HG03103 (cell line): ENCODE measurements at regions not wholly inside any gene's neighbourhood (a gene's known extent, or its start where the extent isn't known, plus 50 kb on each side); places are given as distances from the start of the nearest gene placed in this dataset.
"Not testable (repeated sequence)": the region's sequence is repeated elsewhere in the genome, so short reads cannot be mapped to it uniquely, and the experiment has no call there.

Source experiments
- ATAC-seq: cut with Tn5 transposase; IDR thresholded peaks from one replicate; pipeline ENCODE4 v1.9.1; 2021; ENCODE audit warnings: low read depth; ENCODE audit not compliant: unreplicated experiment

- not testable (repeated sequence) for ATAC-seq
Observed at GRCh38 chr16:16559179-16559740, 180.3 kb downstream of the NPIPA7 start.

GRCh38 chr16:16561532-16561931 lies 182.6 kb downstream of the NPIPA7 start:
- ATAC-seq, result not testable (repeated sequence)

GRCh38 chr16:16563962-16564361 lies 185.0 kb downstream of the NPIPA7 start:
- not testable (repeated sequence) for ATAC-seq

GRCh38 chr16:16565326-16565725 lies 186.4 kb downstream of the NPIPA7 start:
- ATAC-seq, result not testable (repeated sequence)

- not testable (repeated sequence) for ATAC-seq
Observed at GRCh38 chr16:16570055-16570454, 191.1 kb downstream of the NPIPA7 start.

GRCh38 chr16:16570874-16571273 lies 191.9 kb downstream of the NPIPA7 start:
- ATAC-seq, result not testable (repeated sequence)

GRCh38 chr16:16572130-16572774 lies 193.3 kb downstream of the NPIPA7 start:
- ATAC-seq, result not testable (repeated sequence)

- ATAC-seq, result not testable (repeated sequence)
Observed at GRCh38 chr16:16577062-16577461, 198.1 kb downstream of the NPIPA7 start.

- no peak for ATAC-seq
Observed at GRCh38 chr16:16578701-16579100, 199.8 kb downstream of the NPIPA7 start.

GRCh38 chr16:16582916-16583315 lies 204.0 kb downstream of the NPIPA7 start:
- not testable (repeated sequence) for ATAC-seq

- ATAC-seq, result not testable (repeated sequence)
Observed at GRCh38 chr16:16586073-16586651, 207.2 kb downstream of the NPIPA7 start.

GRCh38 chr16:16586969-16587368 lies 208.0 kb downstream of the NPIPA7 start:
- ATAC-seq, result not testable (repeated sequence)

- not testable (repeated sequence) for ATAC-seq
Observed at GRCh38 chr16:16588436-16588835, 209.5 kb downstream of the NPIPA7 start.

GRCh38 chr16:16590654-16591318 lies 211.8 kb downstream of the NPIPA7 start:
- not testable (repeated sequence) for ATAC-seq

GRCh38 chr16:16593156-16593863 lies 214.4 kb downstream of the NPIPA7 start:
- ATAC-seq, result not testable (repeated sequence)

GRCh38 chr16:16595029-16595718 lies 216.2 kb downstream of the NPIPA7 start:
- ATAC-seq, result not testable (repeated sequence)

- ATAC-seq, result not testable (repeated sequence)
Observed at GRCh38 chr16:16601239-16601638, 222.3 kb downstream of the NPIPA7 start.

- not testable (repeated sequence) for ATAC-seq
Observed at GRCh38 chr16:16607401-16608082, 228.6 kb downstream of the NPIPA7 start.

- not testable (repeated sequence) for ATAC-seq
Observed at GRCh38 chr16:16609627-16610026, 230.7 kb downstream of the NPIPA7 start.
